ENCODE measurements at regions not wholly inside any gene's neighbourhood (a gene's known extent, or its start where the extent isn't known, plus 50 kb on each side); places are given as distances from the start of the nearest gene placed in this dataset.
"Not testable (repeated sequence)": the region's sequence is repeated elsewhere in the genome, so short reads cannot be mapped to it uniquely, and the experiment has no call there.

GRCh38 chr6:140563728-140564127 lies 1189.3 kb upstream of the CITED2 start:
- no peak for DNase-seq

GRCh38 chr6:140561701-140562100 lies 1187.3 kb upstream of the CITED2 start:
- no peak for DNase-seq

- no peak for DNase-seq
Observed at GRCh38 chr6:140560671-140561070, 1186.2 kb upstream of the CITED2 start.

DNA sequence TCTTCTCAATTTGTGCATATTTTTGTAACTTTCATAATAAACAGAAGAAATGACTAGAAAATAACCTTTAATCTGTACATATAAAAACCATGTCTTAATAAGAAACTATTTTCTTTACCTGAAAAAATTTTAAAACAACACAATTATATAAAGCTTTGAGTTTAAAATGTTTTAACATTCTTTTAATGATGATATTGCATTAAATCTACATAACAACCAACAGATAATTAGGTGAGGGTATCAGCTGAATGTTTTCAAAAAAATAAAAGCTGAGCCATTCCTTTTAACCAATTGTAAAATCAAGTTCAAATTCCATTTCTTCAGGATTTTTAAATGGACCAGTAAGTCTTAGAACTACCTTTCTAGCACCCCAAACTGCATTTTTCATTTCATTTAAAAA lies 1185.0 kb upstream of the CITED2 start:
- no peak for DNase-seq

- DNase-seq: no peak
Observed at GRCh38 chr6:140554421-140554820, 1180.0 kb upstream of the CITED2 start.

GRCh38 chr6:140548366-140548765 lies 1173.9 kb upstream of the CITED2 start:
- DNase-seq: no peak

DNA sequence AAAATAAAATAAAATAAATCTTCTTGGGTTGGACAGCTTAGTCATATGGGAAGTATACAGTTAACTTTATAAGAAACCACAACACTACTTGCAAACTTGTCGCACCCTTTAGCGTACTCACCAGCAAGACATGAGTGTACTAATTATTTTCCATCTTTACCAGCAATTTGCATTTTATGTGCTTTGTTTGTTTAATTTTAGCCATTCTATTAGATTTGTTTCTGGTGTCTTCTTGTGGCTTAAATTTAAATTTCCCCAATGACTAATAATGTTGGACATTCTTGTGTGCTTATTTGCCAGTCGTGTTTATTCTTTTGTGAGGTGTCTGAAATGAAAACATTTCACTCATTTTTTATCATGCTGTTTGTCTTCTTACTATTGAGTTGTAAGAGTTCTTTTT lies 1172.2 kb upstream of the CITED2 start:
- DNase-seq: no peak

DNA sequence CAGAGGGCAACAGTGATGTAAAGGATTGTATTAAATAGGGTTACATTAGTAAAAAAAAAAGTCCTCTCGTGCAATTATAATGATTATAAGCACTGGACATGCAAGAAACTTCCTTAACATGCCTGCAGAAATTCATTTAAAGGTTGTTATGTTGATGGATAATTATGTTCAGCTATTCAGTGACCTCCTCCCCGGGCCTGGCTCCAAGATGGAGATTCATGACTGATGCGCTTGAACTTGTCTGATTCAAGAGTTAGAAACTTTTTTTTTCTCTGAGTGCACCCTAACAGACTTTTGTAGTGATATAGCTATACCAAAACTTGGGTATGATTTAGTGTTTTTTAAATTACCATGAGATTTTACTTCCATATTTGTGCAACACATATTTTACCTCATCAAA lies 1170.0 kb upstream of the CITED2 start:
- DNase-seq: no peak

DNA sequence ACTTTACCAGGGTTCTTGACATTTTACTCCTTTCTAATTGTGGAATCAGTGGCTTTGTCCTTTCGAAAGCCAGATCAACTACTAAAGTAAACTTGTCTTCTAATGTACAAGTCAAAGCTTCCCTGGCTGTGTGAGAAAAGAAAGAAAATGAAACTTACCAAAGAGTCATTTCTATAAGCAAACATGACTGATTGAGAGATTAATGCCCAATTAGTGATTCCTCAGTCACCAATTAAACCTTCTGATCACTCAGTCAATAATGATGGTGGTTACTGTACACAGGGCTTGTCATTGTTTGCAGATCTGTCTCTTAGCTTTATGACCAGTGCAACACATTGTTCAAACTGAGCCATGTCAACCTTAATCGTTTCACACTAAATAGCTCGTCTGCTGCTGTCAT lies 1168.4 kb upstream of the CITED2 start:
- DNase-seq: no peak

GRCh38 chr6:140541288-140541687 lies 1166.8 kb upstream of the CITED2 start:
- no peak for DNase-seq

- DNase-seq: no peak
Observed at GRCh38 chr6:140540743-140541142, 1166.3 kb upstream of the CITED2 start.

DNA sequence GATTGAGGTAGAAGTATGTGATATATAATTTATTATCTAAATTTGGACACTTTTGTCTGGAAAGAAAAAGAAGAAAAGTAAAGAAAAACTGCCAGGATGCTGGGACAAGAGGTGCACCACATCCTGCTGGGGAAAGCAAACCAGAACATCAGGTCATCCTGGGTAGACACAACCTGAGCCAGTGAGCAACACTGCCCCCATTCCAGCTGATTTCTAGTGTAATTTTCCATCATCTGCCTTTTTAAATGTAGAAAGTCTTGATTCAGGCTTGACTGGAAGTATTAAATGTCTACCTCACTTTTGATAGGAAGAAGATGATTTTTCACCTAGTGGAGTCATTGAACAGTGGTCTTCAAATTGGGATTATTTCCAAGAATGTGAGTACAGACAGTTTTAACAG lies 1164.5 kb upstream of the CITED2 start:
- no peak for DNase-seq

DNA sequence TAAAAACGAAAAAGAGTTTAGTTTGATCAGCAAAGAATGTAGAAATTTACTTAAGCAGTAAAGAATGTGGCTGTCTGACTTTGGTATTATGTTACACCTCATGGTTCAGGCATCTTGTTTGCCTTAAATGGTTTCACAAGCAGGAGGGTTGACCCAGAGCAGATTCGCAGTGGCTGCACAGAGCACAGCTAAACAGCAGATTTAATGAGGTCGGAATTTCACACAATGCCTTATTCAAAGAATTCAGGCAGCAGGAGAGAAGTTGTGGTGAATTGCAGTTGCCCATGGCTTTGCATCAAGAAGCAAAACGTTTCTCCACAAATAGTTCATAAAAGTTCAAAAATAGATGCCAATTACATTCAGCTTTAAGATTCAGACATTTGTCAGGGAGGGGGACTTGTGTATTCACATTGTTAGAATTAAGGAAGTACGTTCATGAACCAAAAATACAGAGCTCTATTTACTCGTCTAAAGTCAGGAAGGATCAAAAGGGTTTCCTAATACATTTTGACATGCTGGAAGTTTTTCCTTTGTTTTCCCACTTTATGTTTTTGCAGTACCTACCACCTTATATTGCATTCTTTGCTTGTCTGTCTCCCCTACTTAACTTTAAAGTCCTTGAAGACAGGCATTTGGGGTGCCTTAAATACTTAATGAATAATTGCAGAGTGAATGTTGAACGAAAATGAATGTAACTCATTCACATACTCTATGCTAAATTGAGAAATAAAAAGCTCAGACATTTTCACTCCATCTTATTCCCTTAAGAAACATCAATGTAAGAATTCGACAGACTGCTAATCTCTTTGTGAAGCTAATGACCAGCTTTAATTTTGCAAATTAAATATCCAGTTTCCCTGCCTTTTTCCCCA lies 1163.6 kb upstream of the CITED2 start:
- DNase-seq: no peak

DNA sequence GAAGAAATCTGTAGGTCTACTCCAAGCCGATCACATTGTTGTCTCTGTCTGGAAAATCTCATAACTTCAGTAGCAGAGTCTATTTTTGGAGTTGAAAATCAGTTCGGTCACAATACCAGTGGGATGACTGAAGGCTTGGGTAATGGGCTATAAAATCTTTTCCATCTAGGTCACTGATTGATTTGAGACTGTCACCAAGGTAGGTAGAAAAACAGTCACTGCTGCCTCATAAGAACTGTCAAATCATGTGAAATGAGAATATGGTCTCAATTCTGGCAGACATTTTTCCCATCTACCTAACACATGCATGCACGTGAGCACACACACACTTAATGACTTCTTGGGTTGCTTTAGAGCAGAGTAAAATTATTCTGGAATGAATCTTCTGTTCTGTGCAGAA lies 1162.8 kb upstream of the CITED2 start:
- no peak for DNase-seq

DNA sequence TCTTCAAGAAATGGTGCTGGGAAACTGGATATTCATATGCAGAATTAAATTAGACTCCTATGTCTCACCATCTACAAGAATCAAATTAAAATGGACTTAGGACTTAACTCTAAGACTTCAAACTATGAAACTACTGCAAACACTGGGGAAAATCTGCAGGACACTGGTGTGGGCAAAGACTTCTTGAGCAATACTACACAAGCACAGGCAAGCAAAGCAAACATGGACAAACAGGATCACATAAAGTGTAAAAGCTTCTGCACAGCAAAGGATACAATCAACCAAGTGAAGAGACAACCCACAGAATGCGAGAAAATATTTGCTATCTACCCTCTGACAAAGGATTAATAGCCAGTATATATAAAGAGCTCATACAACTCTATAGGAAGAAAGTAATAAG lies 1161.1 kb upstream of the CITED2 start:
- no peak for DNase-seq

DNA sequence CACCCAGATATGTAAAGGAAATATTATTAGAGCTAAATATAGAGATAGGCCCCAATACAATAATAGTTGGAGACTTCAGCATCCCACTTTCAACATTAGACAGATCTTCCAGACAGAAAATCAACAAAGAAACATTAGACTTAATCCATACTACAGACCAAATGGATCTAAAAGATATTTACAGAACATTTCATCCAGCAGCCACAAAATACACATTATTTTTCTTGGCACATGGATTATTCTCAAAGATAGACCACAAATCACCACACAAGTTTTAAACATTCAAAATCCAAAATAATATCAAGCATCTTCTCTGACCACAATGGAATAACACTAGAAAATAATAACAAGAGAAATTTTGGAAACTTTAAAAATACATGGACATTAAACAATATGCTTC lies 1159.1 kb upstream of the CITED2 start:
- no peak for DNase-seq

DNA sequence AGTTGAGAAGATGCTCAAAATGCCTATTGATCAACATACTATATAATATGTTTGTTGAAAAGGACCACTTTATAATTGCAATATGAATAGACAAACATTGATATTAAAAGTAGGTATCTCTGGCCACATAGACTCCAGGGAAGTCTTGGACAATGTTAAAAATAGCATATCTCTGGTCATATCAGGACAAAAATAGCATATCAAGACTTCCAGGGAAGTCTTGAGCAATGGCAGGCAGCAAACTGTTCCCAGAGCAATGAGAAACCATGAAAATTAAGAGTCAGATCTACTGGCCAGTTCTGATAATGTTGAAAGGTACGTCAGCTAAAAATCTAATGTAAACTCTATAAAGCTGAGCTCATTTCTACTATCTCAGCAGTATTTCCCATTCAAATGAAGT lies 1130.3 kb upstream of the CITED2 start:
- no peak for DNase-seq

GRCh38 chr6:140500849-140501248 lies 1126.4 kb upstream of the CITED2 start:
- no peak for DNase-seq

DNA sequence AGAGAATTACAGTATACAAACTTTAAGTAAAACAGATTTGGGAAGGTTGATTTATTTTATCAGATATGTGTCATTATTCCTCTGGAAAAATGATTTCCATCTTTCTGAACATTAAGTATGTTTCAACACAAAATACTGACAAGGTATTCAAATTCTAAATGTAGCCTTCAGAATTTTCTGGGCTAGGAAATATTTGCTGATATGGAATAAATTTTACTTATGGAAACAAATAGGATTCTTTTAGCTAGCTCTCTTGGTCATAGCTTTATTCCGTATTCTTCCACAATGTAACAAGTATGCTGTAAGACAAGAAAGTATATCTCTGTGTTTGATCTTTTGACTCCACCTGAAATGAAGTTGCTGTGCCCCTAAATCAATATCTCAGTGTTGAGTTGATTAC lies 1125.2 kb upstream of the CITED2 start:
- DNase-seq: no peak

- DNase-seq: no peak
Observed at GRCh38 chr6:140494321-140495108, 1120.1 kb upstream of the CITED2 start.

DNA sequence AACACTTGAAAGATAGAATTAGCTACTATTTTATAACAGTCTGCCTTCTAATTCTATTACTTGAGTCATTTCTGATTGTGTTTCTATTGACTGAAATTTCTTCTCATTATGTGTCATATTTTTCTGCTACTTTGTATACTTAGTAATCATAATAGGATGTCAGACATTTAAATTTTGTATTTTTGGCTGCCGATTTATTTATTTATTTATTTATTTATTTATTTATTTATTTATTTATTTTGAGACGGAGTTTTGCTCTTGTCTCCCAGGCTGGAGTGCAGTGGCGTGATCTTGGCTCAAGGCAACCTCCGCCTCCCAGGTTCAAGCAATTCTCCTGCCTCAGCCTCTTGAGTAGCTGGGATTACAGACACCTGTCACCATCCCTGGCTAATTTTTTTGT lies 1119.0 kb upstream of the CITED2 start:
- DNase-seq: not testable (repeated sequence)

GRCh38 chr6:140490081-140490480 lies 1115.6 kb upstream of the CITED2 start:
- no peak for DNase-seq

DNA sequence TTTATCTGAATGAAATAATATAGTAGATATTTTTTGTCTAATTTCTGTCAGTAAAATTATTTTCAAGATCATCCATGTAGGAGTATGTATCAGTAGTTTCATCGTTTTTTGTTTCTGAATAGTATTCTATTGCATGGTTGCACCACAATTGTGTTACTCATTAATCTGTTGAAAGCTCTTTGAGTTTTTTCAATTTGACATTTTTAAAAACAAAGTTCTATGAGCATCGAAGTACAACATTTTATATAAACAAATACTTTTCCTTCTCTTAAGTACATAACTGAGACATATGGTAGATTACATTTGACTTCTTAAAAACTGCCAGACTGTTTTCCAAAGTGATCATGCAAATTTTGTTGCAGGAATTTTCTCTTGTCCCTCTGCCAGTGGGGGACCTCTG lies 1113.1 kb upstream of the CITED2 start:
- no peak for DNase-seq

Data from RPMI8226 (cell line).